ENCODE measurements at regions not wholly inside any gene's neighbourhood (a gene's known extent, or its start where the extent isn't known, plus 50 kb on each side); places are given as distances from the start of the nearest gene placed in this dataset.

- no peak for TF ChIP-seq POLR2A (IDR thresholded peaks at IDR 0.05; ENCODE audit: low read length)
- no peak for TF ChIP-seq GATA1 (IDR thresholded peaks at IDR 0.05; ENCODE audit: low read depth, low read length)
Measured at GRCh38 chr13:90686442-90686841, 661.0 kb upstream of the MIR17HG start.

Measured in erythroblast (primary cell).